Neural cell (in vitro differentiated cells): ENCODE measurements at regions not wholly inside any gene's neighbourhood (a gene's known extent, or its start where the extent isn't known, plus 50 kb on each side); places are given as distances from the start of the nearest gene placed in this dataset.

Experiments
- H2AFZ ChIP-seq: fragments of 200-600, 300-800 bp; sonication (generic), shearing (Covaris generic); 2 replicates; pipeline ENCODE4 v1.6.0; 2014; ENCODE audit warnings: low read depth, mild to moderate bottlenecking, antibody characterized with exemption, low read length, moderate library complexity
- H3F3A ChIP-seq: fragments of 200-600 bp; shearing (Covaris generic); 2 replicates; pipeline ENCODE4 v1.6.1; 2016; ENCODE audit warnings: mild to moderate bottlenecking, moderate library complexity, mixed read lengths, antibody characterized with exemption, low read length; ENCODE audit not compliant: insufficient read depth, poor library complexity, severe bottlenecking
- H3K27ac ChIP-seq: fragments of 200-600, 300-800 bp; sonication (generic), shearing (Covaris generic); 2 replicates; pipeline ENCODE4 v1.5.1; 2014; ENCODE audit warnings: mild to moderate bottlenecking, low read length, moderate library complexity
- H3K27me3 ChIP-seq: fragments of 300-800, 200-600 bp; sonication (generic), shearing (Covaris generic); 2 replicates; pipeline ENCODE4 v1.6.0; 2014; ENCODE audit warnings: mild to moderate bottlenecking, low read depth, low read length, moderate library complexity; ENCODE audit not compliant: insufficient read depth
- H3K36me3 ChIP-seq: fragments of 300-800, 200-600 bp; sonication (generic), shearing (Covaris generic); 2 replicates; pipeline ENCODE4 v1.5.1; 2014; ENCODE audit warnings: mild to moderate bottlenecking, antibody characterized with exemption, low read length, moderate library complexity; ENCODE audit not compliant: insufficient read depth
- H3K4me2 ChIP-seq: fragments of 300-800, 200-600 bp; sonication (generic), shearing (Covaris generic); 2 replicates; pipeline ENCODE4 v1.6.0; 2014; ENCODE audit warnings: mild to moderate bottlenecking, low read length
- H3K4me3 ChIP-seq: fragments of 300-800, 200-600 bp; sonication (generic), shearing (Covaris generic); 2 replicates; pipeline ENCODE4 v1.5.1; 2014; ENCODE audit warnings: mild to moderate bottlenecking, low read length, moderate library complexity
- H3K79me2 ChIP-seq: fragments of 200-600 bp; shearing (Covaris generic); replicated peaks from 2 replicates; pipeline ENCODE4 v1.6.0; 2014; ENCODE audit warnings: mild to moderate bottlenecking, low read length, moderate library complexity; ENCODE audit not compliant: insufficient read depth
- H3K9ac ChIP-seq: fragments of 300-800, 200-600 bp; sonication (generic), shearing (Covaris generic); 2 replicates; pipeline ENCODE4 v1.6.1; 2016; ENCODE audit warnings: mild to moderate bottlenecking, low read length, mixed read lengths
- H3K9me2 ChIP-seq: fragments of 200-600 bp; shearing (Covaris generic); 2 replicates; pipeline ENCODE4 v1.6.1; 2016; ENCODE audit warnings: mild to moderate bottlenecking, low read length, mixed read lengths; ENCODE audit not compliant: insufficient read depth
- H3K9me3 ChIP-seq: fragments of 200-600, 300-800 bp; sonication (generic), shearing (Covaris generic); 2 replicates; pipeline ENCODE4 v1.6.1; 2016; ENCODE audit warnings: mild to moderate bottlenecking, mixed run types, low read length, moderate library complexity, mixed read lengths
- H4K20me1 ChIP-seq: fragments of 200-600 bp; shearing (Covaris generic); 2 replicates; pipeline ENCODE4 v1.6.1; 2016; ENCODE audit warnings: mild to moderate bottlenecking, mixed run types; ENCODE audit not compliant: insufficient read depth
- CTCF ChIP-seq: fragments of 450-650 bp; IDR thresholded peaks from 2 replicates; pipeline ENCODE4 v1.5.1; 2014; ENCODE audit warnings: antibody characterized with exemption, mild to moderate bottlenecking, moderate library complexity; ENCODE audit not compliant: poor library complexity, severe bottlenecking
- EP300 ChIP-seq: fragments of 450-650 bp; conservative IDR thresholded peaks from 2 replicates; pipeline ENCODE4 v1.6.1; 2014; ENCODE audit warnings: antibody characterized with exemption, mild to moderate bottlenecking, moderate library complexity; ENCODE audit not compliant: poor library complexity, severe bottlenecking
- EZH2 ChIP-seq: fragments of 200-600, 300-800 bp; shearing (Covaris generic), sonication (generic); IDR thresholded peaks from 2 replicates; pipeline ENCODE4 v1.6.1; 2014; ENCODE audit warnings: antibody characterized with exemption, low read length, borderline replicate concordance, mild to moderate bottlenecking; ENCODE audit not compliant: insufficient read depth, poor library complexity, severe bottlenecking
- MXI1 ChIP-seq: fragments of 450-650 bp; conservative IDR thresholded peaks from 2 replicates; pipeline ENCODE4 v1.6.1; 2014; ENCODE audit warnings: antibody characterized with exemption, mild to moderate bottlenecking; ENCODE audit not compliant: poor library complexity, severe bottlenecking
- POLR2AphosphoS5 ChIP-seq: IDR thresholded peaks from 2 replicates; pipeline ENCODE4 v1.6.1; 2012
- RAD21 ChIP-seq: fragments of 450-650 bp; conservative IDR thresholded peaks from 2 replicates; pipeline ENCODE4 v1.6.1; 2014; ENCODE audit warnings: antibody characterized with exemption, mild to moderate bottlenecking, moderate library complexity
- REST ChIP-seq: IDR thresholded peaks from 2 replicates; pipeline ENCODE4 v1.6.1; 2012; ENCODE audit warnings: borderline replicate concordance
- SMC3 ChIP-seq: fragments of 450-650 bp; conservative IDR thresholded peaks from 2 replicates; pipeline ENCODE4 v1.6.1; 2014; ENCODE audit warnings: antibody characterized with exemption, mild to moderate bottlenecking, moderate library complexity; ENCODE audit not compliant: poor library complexity
- TAF1 ChIP-seq: IDR thresholded peaks from 2 replicates; pipeline ENCODE4 v1.6.1; 2012; ENCODE audit warnings: low read depth

- H3K4me2 ChIP-seq = no peak overlapping the region
- no peaks in the 10 kb centered on the region for H3K9me2 ChIP-seq
- no peak overlapping the region for H3K4me3 ChIP-seq
- no peaks in the 10 kb centered on the region for H3F3A ChIP-seq
- no peaks in the 10 kb centered on the region for H3K9me3 ChIP-seq
- H3K79me2 ChIP-seq = no peaks in the 10 kb centered on the region
- H2AFZ ChIP-seq = no peak overlapping the region
- H3K27me3 ChIP-seq = no peaks in the 10 kb centered on the region
- no peak for TF ChIP-seq MXI1
- TF ChIP-seq TAF1 = no peak
- TF ChIP-seq CTCF = no peak
- no peak for TF ChIP-seq EP300
- no peak for TF ChIP-seq RAD21
- no peak for TF ChIP-seq POLR2AphosphoS5
- no peak for TF ChIP-seq REST
- TF ChIP-seq SMC3 = no peak
- no peak for TF ChIP-seq EZH2
- no peak overlapping the region for H3K9ac ChIP-seq
- H3K36me3 ChIP-seq = no peaks in the 10 kb centered on the region
- H4K20me1 ChIP-seq = no peaks in the 10 kb centered on the region
- no peak overlapping the region for H3K27ac ChIP-seq
Observed at GRCh38 chr15:93241696-93242585, 152.9 kb upstream of the RGMA start.

GRCh38 chr15:93239993-93240392 lies 151.0 kb upstream of the RGMA start:
- Histone ChIP-seq H3K36me3 (no peaks in the 10 kb centered on the region), H3F3A (no peaks in the 10 kb centered on the region), H2AFZ (no peak overlapping the region), H3K79me2 (no peaks in the 10 kb centered on the region), H3K4me3 (no peak overlapping the region), H3K9me2 (no peaks in the 10 kb centered on the region), H3K9me3 (no peaks in the 10 kb centered on the region), H4K20me1 (no peaks in the 10 kb centered on the region), H3K27ac (no peak overlapping the region), H3K27me3 (no peaks in the 10 kb centered on the region), H3K4me2 (no peak overlapping the region), H3K9ac (no peak overlapping the region)
- TF ChIP-seq TAF1 = no peak
- no peak for TF ChIP-seq MXI1
- TF ChIP-seq EZH2 = no peak
- no peak for TF ChIP-seq EP300
- no peak for TF ChIP-seq SMC3
- TF ChIP-seq RAD21 = no peak
- TF ChIP-seq POLR2AphosphoS5 = no peak
- TF ChIP-seq REST = no peak
- no peak for TF ChIP-seq CTCF
